ENCODE measurements at regions not wholly inside any gene's neighbourhood (a gene's known extent, or its start where the extent isn't known, plus 50 kb on each side); places are given as distances from the start of the nearest gene placed in this dataset.

DNA sequence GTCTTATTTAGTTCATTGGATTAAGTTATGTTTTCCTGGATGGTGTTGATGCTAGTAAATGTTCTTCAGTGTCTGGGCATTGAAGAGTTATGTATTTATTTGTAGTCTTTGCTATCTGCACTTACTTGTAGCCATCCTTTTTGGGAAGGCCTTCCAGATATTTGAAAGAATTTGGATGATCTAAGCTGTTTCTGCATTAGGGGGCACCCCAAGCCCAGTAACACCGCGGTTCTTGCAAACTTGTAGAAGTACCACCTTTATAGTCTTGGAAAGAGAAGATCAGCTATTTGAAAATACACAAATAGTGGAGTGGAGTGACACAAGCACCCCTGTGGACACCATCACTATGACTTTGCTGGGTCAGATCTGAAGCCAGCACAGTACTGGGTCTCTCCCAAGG, 175.9 kb upstream of the KIF2B start:
- Histone ChIP-seq H3K27ac (no peak overlapping the region), H3K4me1 (no peaks in the 10 kb centered on the region), H3K27me3 (no peaks in the 10 kb centered on the region), H3K4me3 (no peak overlapping the region), H3K9me3 (no peaks in the 10 kb centered on the region), H3K36me3 (no peaks in the 10 kb centered on the region)
- ATAC-seq (no peak), DNase-seq (no peak)
- intact Hi-C loops (cut with DNase I): no loop called here
- WGBS (ENCODE audit: insufficient coverage, low coverage, low lambda C conversion rate, missing lambda C conversion rate): 83% methylated on average over 2 of the region's 2 CpGs
- TF ChIP-seq, protein P1, sequence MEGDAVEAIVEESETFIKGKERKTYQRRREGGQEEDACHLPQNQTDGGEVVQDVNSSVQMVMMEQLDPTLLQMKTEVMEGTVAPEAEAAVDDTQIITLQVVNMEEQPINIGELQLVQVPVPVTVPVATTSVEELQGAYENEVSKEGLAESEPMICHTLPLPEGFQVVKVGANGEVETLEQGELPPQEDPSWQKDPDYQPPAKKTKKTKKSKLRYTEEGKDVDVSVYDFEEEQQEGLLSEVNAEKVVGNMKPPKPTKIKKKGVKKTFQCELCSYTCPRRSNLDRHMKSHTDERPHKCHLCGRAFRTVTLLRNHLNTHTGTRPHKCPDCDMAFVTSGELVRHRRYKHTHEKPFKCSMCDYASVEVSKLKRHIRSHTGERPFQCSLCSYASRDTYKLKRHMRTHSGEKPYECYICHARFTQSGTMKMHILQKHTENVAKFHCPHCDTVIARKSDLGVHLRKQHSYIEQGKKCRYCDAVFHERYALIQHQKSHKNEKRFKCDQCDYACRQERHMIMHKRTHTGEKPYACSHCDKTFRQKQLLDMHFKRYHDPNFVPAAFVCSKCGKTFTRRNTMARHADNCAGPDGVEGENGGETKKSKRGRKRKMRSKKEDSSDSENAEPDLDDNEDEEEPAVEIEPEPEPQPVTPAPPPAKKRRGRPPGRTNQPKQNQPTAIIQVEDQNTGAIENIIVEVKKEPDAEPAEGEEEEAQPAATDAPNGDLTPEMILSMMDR (IDR thresholded peaks at IDR 0.05): no peak
- no peak for TF ChIP-seq POLR2A (IDR thresholded peaks at IDR 0.05)

DNA sequence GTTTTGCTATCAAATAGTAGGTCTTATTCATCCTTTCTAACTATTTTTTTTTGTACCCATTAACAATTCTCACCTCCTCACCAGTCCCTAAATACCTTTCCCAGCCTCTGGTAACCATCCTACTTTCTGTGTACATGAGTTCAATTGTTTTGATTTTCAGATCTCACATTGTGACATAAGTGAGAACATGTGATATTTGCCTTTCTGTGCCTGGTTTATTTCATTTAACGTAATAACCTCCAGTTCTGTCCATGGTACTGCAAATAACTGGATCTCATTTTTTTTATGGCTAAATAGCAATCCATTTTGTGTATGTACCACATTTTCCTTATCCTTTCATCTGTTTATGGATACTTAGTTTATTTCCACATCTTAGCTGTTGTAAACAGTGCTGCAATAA, 181.9 kb upstream of the KIF2B start:
- Histone ChIP-seq H3K36me3 (no peaks in the 10 kb centered on the region), H3K4me3 (no peak overlapping the region), H3K27ac (no peak overlapping the region), H3K4me1 (no peaks in the 10 kb centered on the region), H3K27me3 (no peaks in the 10 kb centered on the region), H3K9me3 (no peaks in the 10 kb centered on the region)
- TF ChIP-seq, protein P1 (IDR thresholded peaks at IDR 0.05): no peak
- no peak for TF ChIP-seq POLR2A (IDR thresholded peaks at IDR 0.05)
- no peak for ATAC-seq
- WGBS (ENCODE audit: insufficient coverage, low coverage, low lambda C conversion rate, missing lambda C conversion rate): 79% methylated on average over 1 of the region's 1 CpG
- no peak for DNase-seq
- intact Hi-C loops (cut with DNase I): no loop called here

DNA sequence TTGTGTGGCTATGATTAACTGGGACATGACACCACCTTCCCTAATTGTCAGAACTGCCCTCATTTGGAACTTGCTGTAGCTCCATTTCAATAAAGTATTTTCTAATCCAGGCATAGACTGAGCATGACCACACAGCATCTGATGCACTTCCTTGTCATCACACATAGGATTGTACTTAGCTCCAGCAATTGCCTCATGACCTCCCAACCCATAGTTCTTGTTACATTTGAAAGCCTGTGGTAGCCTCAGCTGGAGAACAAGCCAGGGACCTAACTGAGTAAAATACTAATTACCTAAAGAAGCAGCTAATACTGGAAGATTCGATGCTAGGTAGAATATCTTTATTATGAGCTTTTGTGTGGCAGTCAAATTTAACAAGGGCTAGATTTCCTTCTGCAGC, 187.3 kb upstream of the KIF2B start:
- Histone ChIP-seq H3K4me3 (no peak overlapping the region), H3K27ac (no peak overlapping the region), H3K4me1 (no peaks in the 10 kb centered on the region), H3K27me3 (no peaks in the 10 kb centered on the region), H3K9me3 (no peaks in the 10 kb centered on the region), H3K36me3 (no peaks in the 10 kb centered on the region)
- 40% methylated on average over 1 of the region's 1 CpG for WGBS (ENCODE audit: insufficient coverage, low coverage, low lambda C conversion rate, missing lambda C conversion rate)
- TF ChIP-seq POLR2A (IDR thresholded peaks at IDR 0.05): no peak
- TF ChIP-seq, protein P1 (IDR thresholded peaks at IDR 0.05): no peak
- no peak for DNase-seq
- intact Hi-C loops (cut with DNase I): no loop called here
- no peak for ATAC-seq

DNA sequence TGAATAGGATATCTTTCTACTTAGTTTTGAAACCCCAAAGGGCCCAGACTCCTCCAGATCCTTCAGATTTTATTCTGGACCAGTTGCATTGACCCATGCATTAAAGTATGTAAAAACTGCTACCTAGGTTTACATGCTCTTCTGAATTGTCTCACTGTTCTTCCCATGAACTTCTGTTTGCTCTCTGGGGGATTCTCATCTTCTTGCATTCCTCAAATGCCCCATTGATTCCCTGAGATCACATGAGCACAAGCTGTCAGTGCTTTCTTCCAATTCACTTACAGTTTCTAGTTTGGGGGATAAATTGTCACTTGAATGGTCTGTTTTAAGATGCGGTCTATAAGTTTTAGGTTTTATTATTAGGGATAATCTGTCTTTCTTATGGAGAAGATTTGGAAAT, 188.9 kb upstream of the KIF2B start:
- 75% methylated on average over 1 of the region's 1 CpG for WGBS (ENCODE audit: insufficient coverage, low coverage, low lambda C conversion rate, missing lambda C conversion rate)
- intact Hi-C loops (cut with DNase I): no loop called here
- no peak for DNase-seq

More for the DNA sequence above, 188.9 kb upstream of the KIF2B start:
- Histone ChIP-seq H3K27me3 (no peaks in the 10 kb centered on the region), H3K9me3 (no peaks in the 10 kb centered on the region), H3K4me1 (no peaks in the 10 kb centered on the region), H3K4me3 (no peak overlapping the region), H3K36me3 (no peaks in the 10 kb centered on the region), H3K27ac (no peak overlapping the region)
- ATAC-seq: no peak
- TF ChIP-seq, protein P1 (IDR thresholded peaks at IDR 0.05): no peak
- TF ChIP-seq POLR2A (IDR thresholded peaks at IDR 0.05): no peak
